Activated CD8-positive, alpha-beta T cell treated with anti-CD3 and anti-CD28 coated beads for 36 hours (primary cell): ENCODE measurements at regions not wholly inside any gene's neighbourhood (a gene's known extent, or its start where the extent isn't known, plus 50 kb on each side); places are given as distances from the start of the nearest gene placed in this dataset.
A peak's percentile ranks its signal among the peaks of the same experiment; 100 is the strongest.

ENCODE experiments used
- ATAC-seq: fragments of 200-7000 bp; cut with Tn5 transposase; one replicate; pipeline ENCODE4 v1.10.0; 2021; ENCODE audit warnings: mild to moderate bottlenecking, moderate library complexity
- CTCF ChIA-PET: fragments of 350-600 bp; sonication (Branson Sonifier 250); formaldehyde crosslinking; loops from one replicate; lab custom pipeline; 2021; ENCODE audit warnings: antibody characterized with exemption; lab: Charles Lee
- POLR2A ChIA-PET: fragments of 350-600 bp; sonication (Branson Sonifier 250); formaldehyde crosslinking; loops from one replicate; lab custom pipeline; 2021; ENCODE audit warnings: antibody characterized with exemption; lab: Charles Lee
- DNase-seq: peaks from one replicate; pipeline ENCODE4 v3.0.0-alpha.2; 2020
- H3K27ac Mint-ChIP-seq: one replicate; pipeline ENCODE4 v1.8.0; 2021; ENCODE audit warnings: mild to moderate bottlenecking, mixed read lengths
- H3K27me3 Mint-ChIP-seq: one replicate; pipeline ENCODE4 v1.8.0; 2021; ENCODE audit warnings: mixed read lengths
- H3K36me3 Mint-ChIP-seq: one replicate; pipeline ENCODE4 v1.8.0; 2021; ENCODE audit warnings: low read depth, mixed read lengths
- H3K4me1 Mint-ChIP-seq: one replicate; pipeline ENCODE4 v1.8.0; 2021; ENCODE audit warnings: low read depth, mixed read lengths
- H3K4me3 Mint-ChIP-seq: one replicate; pipeline ENCODE4 v1.8.0; 2021; ENCODE audit warnings: mild to moderate bottlenecking, moderate library complexity, mixed read lengths
- H3K9me3 Mint-ChIP-seq: one replicate; pipeline ENCODE4 v1.8.0; 2021; ENCODE audit warnings: mixed read lengths
- intact Hi-C: fragments of 100-400 bp; cut with micrococcal nuclease; formaldehyde crosslinking; loops from one replicate; pipeline ENCODE4 v1.10.0; 2022
- TF ChIP-seq, protein P1 (sequence below): fragments of 200-600 bp; IDR thresholded peaks from one replicate; pipeline ENCODE4 v1.8.0; 2022; ENCODE audit warnings: antibody characterized with exemption, mild to moderate bottlenecking

DNA sequence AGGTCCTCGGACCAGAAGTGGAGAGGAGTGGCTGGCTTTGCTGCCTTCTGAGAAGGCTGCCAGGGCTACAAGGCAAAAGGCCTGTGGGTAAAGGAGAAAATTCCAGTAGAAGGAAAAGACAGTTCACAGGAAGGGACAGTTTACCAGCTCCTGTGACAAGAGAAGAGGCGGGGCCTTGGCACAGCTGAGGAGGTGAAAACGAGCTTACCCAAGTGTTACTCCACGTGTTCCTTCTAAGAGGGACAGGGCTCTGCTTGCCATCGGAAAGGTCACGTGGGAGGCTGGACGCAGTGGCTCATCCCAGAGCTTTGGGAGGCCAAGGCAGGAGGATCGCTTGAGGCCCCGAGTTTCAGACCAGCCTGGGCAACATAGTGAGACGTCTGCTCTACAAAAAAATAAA is 129.4 kb upstream of the ZNF746 start:
- no peak overlapping the region for H3K27ac Mint-ChIP-seq
- H3K36me3 Mint-ChIP-seq: peaks cover 7% of the 10 kb centered on the region
- ChIA-PET POLR2A (interaction anchor here (1.0 kb wide), 1 partner anchor 88 kb away, joined by 3 read pairs; a partner anchor contains a TSS), CTCF (interaction anchor here (1.0 to 2.0 kb wide), 4 partner anchors 13 to 141 kb away, joined by 3 to 6 read pairs (median 4); no protein-coding TSS in a partner anchor)
- TF ChIP-seq, protein P1, sequence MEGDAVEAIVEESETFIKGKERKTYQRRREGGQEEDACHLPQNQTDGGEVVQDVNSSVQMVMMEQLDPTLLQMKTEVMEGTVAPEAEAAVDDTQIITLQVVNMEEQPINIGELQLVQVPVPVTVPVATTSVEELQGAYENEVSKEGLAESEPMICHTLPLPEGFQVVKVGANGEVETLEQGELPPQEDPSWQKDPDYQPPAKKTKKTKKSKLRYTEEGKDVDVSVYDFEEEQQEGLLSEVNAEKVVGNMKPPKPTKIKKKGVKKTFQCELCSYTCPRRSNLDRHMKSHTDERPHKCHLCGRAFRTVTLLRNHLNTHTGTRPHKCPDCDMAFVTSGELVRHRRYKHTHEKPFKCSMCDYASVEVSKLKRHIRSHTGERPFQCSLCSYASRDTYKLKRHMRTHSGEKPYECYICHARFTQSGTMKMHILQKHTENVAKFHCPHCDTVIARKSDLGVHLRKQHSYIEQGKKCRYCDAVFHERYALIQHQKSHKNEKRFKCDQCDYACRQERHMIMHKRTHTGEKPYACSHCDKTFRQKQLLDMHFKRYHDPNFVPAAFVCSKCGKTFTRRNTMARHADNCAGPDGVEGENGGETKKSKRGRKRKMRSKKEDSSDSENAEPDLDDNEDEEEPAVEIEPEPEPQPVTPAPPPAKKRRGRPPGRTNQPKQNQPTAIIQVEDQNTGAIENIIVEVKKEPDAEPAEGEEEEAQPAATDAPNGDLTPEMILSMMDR: no peak
- ATAC-seq (no peak), DNase-seq (no peak)
- peaks cover 20% of the 10 kb centered on the region for H3K4me1 Mint-ChIP-seq
- intact Hi-C loops: loop anchor here (10.0 kb wide), 1 partner anchor 122 kb away; no protein-coding TSS in a partner anchor
- peaks cover 8% of the 10 kb centered on the region for H3K27me3 Mint-ChIP-seq
- H3K4me3 Mint-ChIP-seq: no peak overlapping the region
- no peaks in the 10 kb centered on the region for H3K9me3 Mint-ChIP-seq

DNA sequence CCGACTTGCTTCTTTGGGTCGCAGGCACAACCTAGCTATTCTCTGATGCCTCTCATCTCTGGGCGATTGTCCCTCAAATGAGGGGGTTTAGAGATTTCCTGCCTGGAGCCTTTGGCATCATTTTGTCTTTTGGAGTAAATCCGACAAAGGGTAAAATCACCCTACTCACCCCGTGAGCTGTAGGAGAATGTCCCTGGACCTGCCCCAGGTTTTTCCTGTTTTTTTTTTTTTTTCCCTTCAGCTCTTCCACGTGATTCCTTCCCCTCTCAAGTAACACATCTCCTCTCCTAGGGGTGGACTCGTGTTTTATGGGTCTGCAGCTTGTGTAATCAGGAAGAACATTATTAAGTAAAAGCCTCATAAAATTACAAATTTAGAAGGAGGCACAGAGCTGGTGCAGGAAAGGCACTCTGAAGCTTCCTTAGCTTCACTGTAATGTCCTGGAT is 128.4 kb upstream of the ZNF746 start:
- CTCF ChIA-PET: interaction anchor here (0.8 to 2.2 kb wide), 6 partner anchors 8 to 61 kb away, joined by 3 to 9 read pairs (median 4); no protein-coding TSS in a partner anchor
- TF ChIP-seq, protein P1: no peak
- Mint-ChIP-seq H3K4me3 (no peak overlapping the region), H3K36me3 (peaks cover 14% of the 10 kb centered on the region), H3K27ac (no peak overlapping the region), H3K9me3 (no peaks in the 10 kb centered on the region), H3K4me1 (peaks cover 30% of the 10 kb centered on the region), H3K27me3 (peaks cover 8% of the 10 kb centered on the region)
- no peak for DNase-seq
- POLR2A ChIA-PET: interaction anchor here (1.0 kb wide), 1 partner anchor 89 kb away, joined by 3 read pairs; a partner anchor contains a TSS
- intact Hi-C loops: loop anchor here (10.0 kb wide), 1 partner anchor 121 kb away; no protein-coding TSS in a partner anchor
- no peak for ATAC-seq

DNA sequence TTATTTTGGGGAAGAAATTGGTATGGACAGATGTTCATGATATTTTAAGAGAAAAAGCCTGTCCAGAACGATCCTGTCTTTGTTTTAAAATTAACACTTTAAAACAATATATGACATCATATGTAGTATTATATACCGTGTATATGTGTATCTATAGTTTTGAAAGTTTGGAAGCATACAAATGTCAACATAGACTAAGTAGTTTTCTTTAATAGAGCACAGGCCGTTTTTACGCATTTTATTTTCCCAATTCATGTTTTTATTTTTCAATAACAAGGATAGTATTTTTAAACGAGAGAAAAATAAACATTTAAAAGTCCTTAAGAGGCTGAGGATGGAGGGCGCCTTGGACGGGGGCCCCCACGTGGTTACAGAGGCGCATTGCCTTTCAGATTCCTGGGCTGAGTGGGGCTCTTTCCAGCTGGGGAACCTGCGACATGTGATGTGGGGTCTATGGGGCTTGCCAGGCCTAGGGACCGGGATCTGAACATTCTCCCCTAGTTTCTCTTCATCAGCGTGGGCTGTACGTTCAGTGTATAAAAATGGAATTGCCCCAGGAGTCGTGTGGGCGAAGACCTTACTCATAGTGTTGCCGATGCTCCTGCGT is 127.8 kb upstream of the ZNF746 start:
- Mint-ChIP-seq H3K4me3 (peak overlapping the region; percentile 80), H3K9me3 (no peaks in the 10 kb centered on the region), H3K36me3 (peaks cover 19% of the 10 kb centered on the region), H3K27ac (no peak overlapping the region), H3K4me1 (peaks cover 35% of the 10 kb centered on the region), H3K27me3 (peaks cover 8% of the 10 kb centered on the region)
- intact Hi-C loops: loop anchor here (10.0 kb wide), 1 partner anchor 121 kb away; no protein-coding TSS in a partner anchor
- ATAC-seq: no peak
- DNase-seq: peak; percentile 76
- ChIA-PET CTCF (interaction anchor here (0.7 to 2.2 kb wide), 23 partner anchors 9 to 339 kb away, joined by 3 to 9 read pairs (median 4); no protein-coding TSS in a partner anchor), POLR2A (interaction anchor here (0.6 to 1.7 kb wide), 5 partner anchors 12 to 133 kb away, joined by 3 to 7 read pairs (median 3); no protein-coding TSS in a partner anchor)
- TF ChIP-seq, protein P1: peak; percentile 10

DNA sequence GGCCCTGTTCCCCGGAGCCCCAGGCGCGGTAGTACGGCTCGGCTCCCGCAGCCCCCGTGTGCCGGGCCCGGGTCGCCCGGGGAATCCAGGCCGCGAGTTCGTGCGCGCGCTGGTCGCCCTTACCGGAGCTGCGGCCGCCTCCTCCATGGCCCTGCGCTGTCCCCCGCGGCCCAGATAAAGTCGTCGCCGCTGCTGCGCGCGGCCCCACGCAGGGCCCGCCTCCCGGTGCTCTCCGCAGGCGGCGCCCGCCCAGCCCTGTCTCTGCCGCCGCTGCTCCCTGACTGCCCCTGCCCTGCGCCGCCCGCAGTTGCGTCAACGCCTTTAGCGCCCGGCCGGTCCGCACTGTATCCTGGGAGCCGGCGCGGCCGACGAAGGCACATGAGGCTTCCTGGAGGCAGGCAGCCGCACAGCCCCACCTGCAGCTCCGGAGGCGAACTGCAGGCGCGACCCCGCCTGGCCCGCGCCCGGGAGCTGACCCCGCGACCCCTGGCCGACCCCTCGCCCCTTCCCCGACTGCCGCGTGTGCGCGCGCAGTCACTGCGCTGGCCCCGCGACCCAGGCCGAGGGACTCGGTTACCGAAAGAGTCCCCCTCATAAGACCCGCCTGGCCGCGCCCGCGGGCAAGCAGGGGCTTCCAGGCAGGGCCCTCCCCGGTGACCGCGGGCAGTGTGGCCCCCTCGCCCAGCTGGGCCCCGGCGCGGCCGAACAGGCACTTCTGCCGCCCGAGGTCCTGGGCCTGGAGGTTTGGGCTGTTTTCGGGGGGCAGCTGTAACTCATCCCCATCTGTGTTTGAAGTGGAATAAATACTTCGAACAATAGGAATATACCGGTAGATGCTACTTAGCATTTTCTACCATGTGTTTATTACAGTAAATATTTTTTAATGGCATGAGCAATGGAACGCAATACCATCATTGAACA is 127.1 kb upstream of the ZNF746 start:
- DNase-seq (peak; percentile 95), ATAC-seq (peak; percentile 85)
- peaks cover 39% of the 10 kb centered on the region for H3K4me1 Mint-ChIP-seq
- no peaks in the 10 kb centered on the region for H3K9me3 Mint-ChIP-seq
- POLR2A ChIA-PET: interaction anchor here (0.6 to 1.7 kb wide), 6 partner anchors 12 to 261 kb away, joined by 3 to 7 read pairs (median 3); no protein-coding TSS in a partner anchor
- peak overlapping the region; percentile 80 for H3K4me3 Mint-ChIP-seq
- peaks cover 8% of the 10 kb centered on the region for H3K27me3 Mint-ChIP-seq
- intact Hi-C loops: loop anchor here (1.0 to 10.0 kb wide), 2 partner anchors 24 to 120 kb away; no protein-coding TSS in a partner anchor
- TF ChIP-seq, protein P1: peak; percentile 96
- H3K36me3 Mint-ChIP-seq: peaks cover 26% of the 10 kb centered on the region
- CTCF ChIA-PET: interaction anchor here (0.6 to 2.2 kb wide), 23 partner anchors 9 to 477 kb away, joined by 3 to 9 read pairs (median 4); partner anchors contain the start of gene ZNF398
- H3K27ac Mint-ChIP-seq: peak overlapping the region; percentile 84
